Stimulated activated CD4-positive, alpha-beta T cell treated with anti-CD3 and anti-CD28 coated beads, TNF-alpha, amount 100 ng/mL, for 24 hours (primary cell): ENCODE measurements at regions not wholly inside any gene's neighbourhood (a gene's known extent, or its start where the extent isn't known, plus 50 kb on each side); places are given as distances from the start of the nearest gene placed in this dataset.
"Not testable (repeated sequence)": the region's sequence is repeated elsewhere in the genome, so short reads cannot be mapped to it uniquely, and the experiment has no call there.

Source experiments
- DNase-seq, 3 experiments: peaks; one replicate each; pipeline ENCODE4 v3.0.0-alpha.2; 2020; ENCODE audit warnings: low read depth in 3 of 3

DNA sequence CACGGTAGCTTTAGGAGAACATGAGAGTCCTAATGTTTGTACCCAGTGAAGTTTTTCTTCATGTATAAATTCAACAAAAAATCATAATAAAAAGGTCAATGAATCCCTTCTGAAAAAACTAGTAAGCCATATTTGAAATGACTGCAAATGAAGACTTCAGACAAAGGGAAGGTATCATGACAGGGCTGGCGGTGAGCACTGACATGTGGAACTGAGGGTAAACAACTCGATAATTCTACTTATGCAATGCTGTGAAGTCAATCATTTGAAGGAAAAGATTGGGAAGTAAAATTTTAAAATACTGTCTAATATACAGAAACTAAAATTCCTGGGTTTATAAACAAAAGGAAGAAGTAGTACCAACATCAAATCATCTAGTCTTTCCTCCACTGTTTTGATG, 190.2 kb upstream of the COPS8 start:
- DNase-seq: no peak

GRCh38 chr2:236896688-236897087, 189.0 kb upstream of the COPS8 start:
- no peak for DNase-seq

DNA sequence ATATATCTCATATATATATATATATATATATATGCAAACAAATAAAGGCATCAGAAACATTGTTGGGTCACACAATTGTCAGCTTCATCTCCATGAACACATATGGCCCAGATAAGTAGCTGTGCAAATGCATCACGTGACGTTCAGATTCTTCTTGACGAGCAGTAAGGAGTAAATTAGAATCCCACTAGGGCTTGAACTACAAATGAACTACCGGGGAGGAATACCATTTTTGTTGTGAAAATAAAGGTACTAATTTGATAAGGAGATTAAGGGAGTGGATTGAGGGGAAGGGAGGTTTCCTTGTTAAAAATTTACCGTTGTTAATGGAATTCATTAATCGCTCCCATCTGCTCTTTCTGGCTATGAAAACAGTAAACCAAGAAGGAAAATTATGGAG, 186.5 kb upstream of the COPS8 start:
- DNase-seq: no peak

- DNase-seq: no peak
These were observed 185.6 kb upstream of the COPS8 start for GRCh38 chr2:236899950-236900640.

DNA sequence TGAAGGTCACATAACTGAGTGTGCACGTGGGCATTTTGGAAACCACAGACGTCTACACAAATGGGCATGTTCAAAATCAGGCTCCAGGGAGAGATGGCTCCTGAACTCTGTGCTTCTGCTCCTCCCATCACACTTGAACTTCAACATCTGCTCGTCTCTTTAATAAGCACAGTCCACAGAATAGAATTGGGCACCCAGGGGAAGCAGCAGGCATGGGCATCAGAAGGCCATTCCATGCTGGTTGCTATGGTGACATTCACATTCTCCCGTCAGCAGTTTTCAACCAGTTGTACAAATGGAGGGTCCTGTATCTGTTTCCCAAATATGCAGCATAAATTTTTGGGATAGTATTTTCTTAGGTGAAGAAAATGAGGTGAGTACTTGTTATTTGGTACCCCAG, 183.7 kb upstream of the COPS8 start:
- DNase-seq: no peak

DNA sequence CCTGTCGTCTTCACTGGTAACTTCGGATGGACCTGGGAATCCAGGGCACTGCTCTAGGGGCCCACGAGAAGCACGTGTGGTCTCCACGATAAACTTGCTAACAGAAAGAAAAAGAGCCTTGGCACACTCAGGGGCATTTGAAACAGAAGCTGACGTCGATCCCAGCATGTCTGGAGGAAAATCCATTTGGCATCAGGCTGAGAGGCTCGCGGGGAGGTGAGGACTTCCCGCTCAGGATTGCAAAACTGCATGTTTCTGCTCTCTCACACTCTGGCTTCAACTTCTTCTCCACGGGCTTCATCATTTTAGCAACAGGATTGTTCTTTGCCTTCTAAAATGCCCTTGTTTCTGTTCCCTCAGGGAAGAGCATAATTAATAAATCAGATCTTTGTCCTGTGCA, 181.7 kb upstream of the COPS8 start:
- DNase-seq: no peak

DNA sequence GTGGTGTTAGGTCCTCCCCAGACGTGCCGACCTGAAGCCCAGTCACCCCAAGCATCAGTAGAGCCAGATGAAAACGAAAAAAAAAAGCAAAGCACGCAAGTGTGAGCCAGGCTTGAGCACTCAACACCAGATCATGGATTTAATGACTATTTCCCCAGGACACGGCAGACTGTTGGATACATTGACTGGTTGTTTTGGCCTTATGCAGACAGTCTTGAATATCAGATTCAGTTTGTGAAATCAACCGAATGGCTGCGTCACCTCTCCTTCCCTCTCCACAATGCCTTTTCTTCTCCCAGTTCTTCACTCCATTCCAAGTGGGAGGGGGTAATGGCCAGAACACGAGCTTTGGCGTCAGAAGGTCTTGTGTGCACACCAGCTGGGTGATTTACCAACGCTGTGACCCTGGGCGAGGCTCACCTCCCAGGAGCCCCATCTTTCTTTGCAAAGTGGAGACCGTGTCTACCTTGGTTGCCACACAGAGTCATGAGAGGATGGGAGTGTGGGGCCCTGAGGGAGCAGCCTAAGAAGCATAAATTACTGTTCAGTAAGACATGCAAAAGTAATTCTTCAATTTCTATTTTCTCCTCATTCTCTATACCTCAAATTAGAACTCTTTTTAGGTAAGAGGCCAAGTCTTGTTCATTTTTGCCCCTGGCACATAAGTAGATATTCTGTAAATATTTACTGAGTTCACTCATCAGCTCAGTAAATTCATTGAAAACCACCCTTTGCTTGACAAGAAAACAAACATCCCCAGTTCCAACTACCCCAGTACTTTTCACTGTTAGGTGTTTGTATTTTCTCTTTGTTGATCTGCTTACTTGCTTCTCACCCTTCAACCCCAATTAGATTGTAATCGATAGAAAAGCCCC, 181.1 kb upstream of the COPS8 start:
- no peak for DNase-seq

DNA sequence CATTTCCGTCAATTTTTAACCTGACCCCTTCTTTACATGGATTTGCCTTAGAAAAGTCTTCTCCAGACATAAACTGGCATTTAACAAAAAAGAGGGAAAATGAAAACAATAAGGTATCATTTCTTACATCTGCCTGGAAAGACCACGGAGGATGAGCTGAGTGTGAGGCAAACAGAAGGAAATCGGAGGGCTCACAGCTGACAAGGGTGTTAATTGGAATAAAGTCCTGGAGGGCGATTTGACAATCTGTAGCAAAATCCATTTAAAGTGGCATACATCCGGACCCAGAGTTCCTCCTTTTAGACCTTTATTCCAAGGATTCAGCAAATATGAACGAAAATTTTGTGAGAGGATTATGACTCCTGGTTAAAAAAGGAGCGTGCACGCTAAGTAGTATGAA, 179.7 kb upstream of the COPS8 start:
- no peak for DNase-seq

DNA sequence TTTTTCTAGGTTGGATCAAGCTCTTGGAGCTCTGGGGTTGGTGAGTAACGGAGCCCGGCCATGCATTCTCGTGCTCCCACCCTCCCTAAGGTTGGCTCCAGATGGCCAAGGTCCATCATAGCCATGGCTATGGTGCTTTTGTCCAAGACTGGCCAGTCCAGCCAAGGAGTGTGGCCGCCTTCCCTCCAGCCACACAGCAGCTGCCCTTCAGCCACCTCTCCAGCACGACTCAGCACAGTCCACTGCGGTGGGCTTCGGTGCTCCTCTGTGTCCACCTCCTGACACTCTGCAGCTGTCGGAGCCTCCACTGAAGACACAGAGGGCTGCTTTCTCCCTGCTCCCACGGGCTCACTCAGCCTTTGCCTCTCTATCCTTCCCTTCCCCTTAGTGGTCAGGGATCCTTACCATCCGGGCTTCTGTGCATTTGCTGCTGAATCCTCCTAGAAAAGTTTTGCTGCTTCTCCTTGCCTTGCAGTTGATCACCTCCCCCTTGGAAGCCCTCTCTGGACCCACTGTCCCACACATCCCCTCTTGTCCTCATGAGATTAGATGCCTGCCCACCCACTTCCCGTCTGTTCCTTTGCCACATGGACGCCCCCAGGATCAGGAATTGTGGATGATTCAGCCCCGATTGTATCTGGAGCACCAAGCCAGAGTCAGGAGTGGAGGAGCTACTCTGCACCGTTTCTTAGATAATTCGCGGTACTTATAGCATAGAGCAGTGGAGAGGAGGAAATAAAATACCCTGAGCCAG, 177.1 kb upstream of the COPS8 start:
- no peak for DNase-seq

DNA sequence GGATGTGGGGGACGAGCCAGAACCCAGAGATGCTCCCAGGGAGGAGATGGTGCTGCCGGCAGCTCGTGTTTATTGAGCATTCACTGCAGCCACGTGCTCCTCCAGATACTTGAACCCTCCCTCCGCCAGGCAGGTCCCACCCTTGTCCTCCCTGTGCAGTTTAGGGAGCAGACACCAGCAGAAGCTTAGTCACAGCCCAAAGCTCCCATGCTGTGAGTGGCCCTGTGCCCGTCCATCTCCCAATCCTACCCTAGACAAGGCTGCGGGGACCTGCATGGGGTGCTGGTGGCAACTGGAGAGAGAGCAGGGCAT, 176.5 kb upstream of the COPS8 start:
- no peak for DNase-seq

- DNase-seq: no peak
These were observed 175.9 kb upstream of the COPS8 start for GRCh38 chr2:236909802-236910201.

DNA sequence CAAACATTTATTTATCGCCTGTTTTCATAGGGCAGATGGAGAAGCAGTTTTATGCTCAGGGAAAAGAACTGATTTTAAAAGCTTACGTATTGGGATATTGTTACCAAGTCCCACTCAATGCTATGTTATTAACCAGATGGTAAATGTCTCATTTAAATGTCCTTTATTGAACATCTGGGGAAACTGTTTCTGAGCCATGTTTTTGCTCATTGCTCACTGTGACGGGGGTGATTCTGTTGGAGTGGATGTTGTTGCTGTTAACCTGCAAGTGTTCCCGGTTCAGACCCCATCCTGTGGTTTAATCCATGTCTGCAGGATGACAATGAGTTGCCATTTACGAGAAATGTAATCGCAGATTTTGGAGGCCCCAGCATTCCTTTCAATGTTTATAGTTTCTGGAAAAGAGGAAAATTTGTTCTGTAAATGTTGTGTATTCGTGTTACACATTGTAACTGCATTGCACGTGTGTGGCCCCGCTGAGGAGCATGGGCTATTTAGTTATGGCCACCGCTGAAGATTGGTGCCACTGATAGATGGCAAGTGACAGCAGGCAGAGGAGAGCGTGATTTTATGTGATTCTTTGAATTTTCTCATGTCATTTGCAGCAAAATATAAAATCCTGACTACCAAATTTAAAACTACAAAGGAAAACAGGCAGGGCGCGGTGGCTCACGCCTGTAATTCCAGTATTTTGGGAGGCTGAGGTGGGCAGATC, 174.8 kb upstream of the COPS8 start:
- no peak for DNase-seq

GRCh38 chr2:236912326-236913120, 173.2 kb upstream of the COPS8 start:
- no peak for DNase-seq

DNA sequence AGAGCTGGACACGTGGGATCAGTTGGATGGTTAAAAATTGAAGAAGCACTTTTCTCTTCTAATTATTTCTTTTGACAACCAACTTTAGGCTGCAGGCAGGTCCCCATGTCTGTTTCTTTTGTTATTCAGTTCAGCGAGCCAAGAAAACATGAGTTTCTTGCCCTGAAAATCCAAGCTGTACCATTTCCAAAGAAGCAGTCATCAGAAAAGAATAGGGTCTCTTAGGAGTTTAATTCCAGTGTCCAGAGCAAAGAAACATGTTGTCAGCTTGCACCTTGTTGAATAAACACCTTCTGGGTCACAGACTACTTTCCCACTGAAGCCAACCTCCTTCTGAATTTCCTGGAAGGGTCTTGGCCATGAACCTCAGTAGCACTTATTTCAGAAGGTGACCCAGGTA, 170.5 kb upstream of the COPS8 start:
- no peak for DNase-seq

GRCh38 chr2:236915726-236916125, 170.0 kb upstream of the COPS8 start:
- DNase-seq: no peak

- no peak for DNase-seq
These were observed 169.5 kb upstream of the COPS8 start for GRCh38 chr2:236916181-236916580.

DNA sequence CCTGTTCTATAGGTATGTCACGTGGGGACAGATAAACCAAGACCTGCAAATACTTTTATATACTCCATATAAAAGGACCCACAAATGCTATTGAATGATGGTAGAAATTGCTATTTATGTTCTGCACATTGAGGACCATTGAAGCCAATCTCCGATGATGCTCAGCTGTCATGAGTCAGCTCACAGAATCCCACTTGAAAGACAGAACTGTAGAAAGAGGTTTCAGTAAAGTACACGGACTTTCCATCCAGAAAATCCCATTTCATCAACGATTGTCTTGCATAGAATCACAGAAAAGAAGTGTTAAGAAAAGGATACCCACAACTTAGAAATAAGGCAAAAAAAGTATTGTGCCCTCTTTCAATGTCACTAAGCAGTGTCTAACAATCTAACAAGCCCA, 169.0 kb upstream of the COPS8 start:
- DNase-seq: no peak

DNA sequence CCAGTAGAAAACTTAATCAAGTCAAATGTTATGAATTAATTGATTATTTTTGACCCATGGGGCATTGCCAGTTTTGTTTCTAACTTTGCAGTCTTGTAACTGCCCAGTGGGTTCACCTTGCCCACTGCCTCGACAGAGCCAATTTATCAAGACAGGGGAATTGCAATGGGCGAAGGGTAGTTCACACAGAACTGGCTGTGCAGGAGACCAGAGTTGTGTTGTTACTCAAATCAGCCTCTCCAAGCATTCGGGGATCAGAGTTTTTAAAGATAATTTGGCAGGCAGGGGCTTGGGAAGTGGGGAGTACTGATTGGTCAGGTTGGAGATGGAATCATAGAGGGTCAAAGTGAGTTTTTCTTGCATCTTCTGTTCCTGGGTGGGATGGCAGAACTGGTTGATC, 168.5 kb upstream of the COPS8 start:
- no peak for DNase-seq

DNA sequence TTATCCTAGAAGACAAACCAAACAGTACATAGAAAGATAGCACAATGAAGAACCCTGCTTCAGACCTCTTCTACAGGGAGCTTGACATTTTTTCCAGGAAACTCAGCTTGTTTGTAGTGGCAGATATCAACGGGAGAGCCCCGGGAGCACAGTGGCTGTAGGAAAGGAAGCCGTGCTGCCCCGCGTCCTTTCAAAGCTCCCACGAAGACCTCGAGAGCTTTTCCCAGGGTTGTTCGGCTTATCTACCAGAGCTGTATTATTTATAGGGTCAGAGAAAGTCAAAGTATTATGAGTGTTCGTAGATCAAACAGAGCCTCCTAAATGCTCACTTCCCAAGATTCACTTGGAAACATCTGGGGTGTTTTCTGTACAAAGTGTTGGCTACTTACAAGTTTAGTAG, 167.1 kb upstream of the COPS8 start:
- DNase-seq: no peak

GRCh38 chr2:236919209-236919608, 166.5 kb upstream of the COPS8 start:
- DNase-seq: no peak

GRCh38 chr2:236919801-236920379, 165.8 kb upstream of the COPS8 start:
- not testable (repeated sequence) for DNase-seq
